ENCODE measurements at regions not wholly inside any gene's neighbourhood (a gene's known extent, or its start where the extent isn't known, plus 50 kb on each side); places are given as distances from the start of the nearest gene placed in this dataset.

- no peak for TF ChIP-seq MAX (IDR thresholded peaks at IDR 0.05)
- no peak for TF ChIP-seq BRCA1 (IDR thresholded peaks at IDR 0.05; ENCODE audit: low read depth, low read length)
- TF ChIP-seq ATF2 (IDR thresholded peaks at IDR 0.05; ENCODE audit: low read length), result no peak
- no peak for TF ChIP-seq TBP (IDR thresholded peaks at IDR 0.05; ENCODE audit: low read depth, low read length)
- TF ChIP-seq RFX5 (IDR thresholded peaks at IDR 0.05; ENCODE audit: borderline replicate concordance, low read depth, low read length), result no peak
Observed at GRCh38 chr3:22326305-22326704, 575.3 kb upstream of the ZNF385D start (continued).

Measured in H1 (cell line).